ENCODE measurements at regions not wholly inside any gene's neighbourhood (a gene's known extent, or its start where the extent isn't known, plus 50 kb on each side); places are given as distances from the start of the nearest gene placed in this dataset.

DNA sequence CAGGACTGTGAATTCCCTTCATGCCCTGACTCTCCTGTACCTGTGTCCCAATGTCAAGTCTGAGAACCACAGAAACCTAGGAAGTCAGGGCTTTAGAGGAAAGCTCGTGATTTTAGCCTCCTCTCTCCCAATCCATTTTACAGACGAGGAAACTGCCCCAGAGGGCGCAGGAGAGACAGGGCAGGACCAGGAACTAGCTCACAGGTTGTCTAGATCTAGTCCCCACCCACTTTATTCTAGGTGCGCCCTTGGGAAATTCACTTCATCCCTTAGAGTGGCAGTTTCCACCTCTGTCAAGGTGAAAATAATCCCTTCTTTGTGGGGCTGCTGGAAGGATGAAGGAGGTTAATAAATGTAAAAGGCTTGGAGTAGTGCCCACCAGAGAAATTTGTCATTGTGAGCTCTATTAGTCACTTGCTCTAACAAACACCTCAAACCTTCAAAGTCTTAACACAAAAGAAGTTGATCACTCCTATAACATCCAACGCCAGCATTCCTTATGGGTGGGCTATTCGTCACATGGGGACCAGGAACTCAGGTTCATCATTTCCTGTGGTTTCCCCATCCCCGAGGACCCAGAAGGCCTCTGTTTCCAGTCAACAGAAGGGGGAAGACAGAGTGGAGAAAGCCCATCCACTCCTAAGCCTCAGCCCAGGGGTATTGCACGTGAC, 282.3 kb downstream of the XXYLT1 start:
- no peak for TF ChIP-seq CTCF (IDR thresholded peaks at IDR 0.05)
- TF ChIP-seq EZH2 (IDR thresholded peaks at IDR 0.05; ENCODE audit: borderline replicate concordance, insufficient read depth, low read depth, low read length, poor library complexity, severe bottlenecking) = no peak

All from B cell (primary cell).